HL-60 (cell line): ENCODE measurements at regions not wholly inside any gene's neighbourhood (a gene's known extent, or its start where the extent isn't known, plus 50 kb on each side); places are given as distances from the start of the nearest gene placed in this dataset.

ENCODE experiments used
- CTCF ChIP-seq: IDR thresholded peaks from one replicate; pipeline ENCODE4 v1.5.1; 2011; ENCODE audit warnings: low read length, control low read depth, inconsistent platforms; ENCODE audit not compliant: insufficient read depth
- GABPA ChIP-seq: IDR thresholded peaks from 2 replicates; pipeline ENCODE4 v1.6.1; 2012; ENCODE audit warnings: low read depth
- POLR2AphosphoS5 ChIP-seq: IDR thresholded peaks from 2 replicates; pipeline ENCODE4 v1.6.1; 2012; ENCODE audit warnings: low read depth
- REST ChIP-seq: IDR thresholded peaks from 2 replicates; pipeline ENCODE4 v1.6.1; 2012; ENCODE audit warnings: low read depth; ENCODE audit not compliant: insufficient replicate concordance
- SPI1 ChIP-seq: IDR thresholded peaks from 2 replicates; pipeline ENCODE4 v1.6.1; 2012; ENCODE audit warnings: low read depth, mild to moderate bottlenecking, borderline replicate concordance

- no peak for TF ChIP-seq CTCF
- TF ChIP-seq SPI1 = no peak
- TF ChIP-seq REST = no peak
- no peak for TF ChIP-seq POLR2AphosphoS5
- TF ChIP-seq GABPA = no peak
These were observed 89.9 kb upstream of the MAOA start for GRCh38 chrX:43566170-43566569.
